Adrenal gland (tissue), 5 donors: ENCODE measurements at regions not wholly inside any gene's neighbourhood (a gene's known extent, or its start where the extent isn't known, plus 50 kb on each side); places are given as distances from the start of the nearest gene placed in this dataset.
"Not testable (repeated sequence)": the region's sequence is repeated elsewhere in the genome, so short reads cannot be mapped to it uniquely, and the experiment has no call there.

Experiments
- POLR2A ChIP-seq, 2 donors: fragments of 450-650 bp; IDR thresholded peaks; one replicate each; pipeline ENCODE4 v1.6.1; 2017; ENCODE audit warnings: antibody characterized with exemption in 2 of 2, mild to moderate bottlenecking in 2 of 2, moderate library complexity in 1 of 2
- TF ChIP-seq, protein P1 (sequence below), 6 experiments: fragments of 450-650 bp in 4 of 6; fragments of 200-600 bp in 2 of 6; sonication (generic) in 1 of 6; IDR thresholded peaks; 1 replicate in 5 of 6; 2 replicates in 1 of 6; pipeline versions ENCODE4 v1.5.1 to v1.8.0; 2016 to 2021; ENCODE audit warnings: antibody characterized with exemption in 6 of 6, mild to moderate bottlenecking in 2 of 6, moderate library complexity in 1 of 6
- donor health status: DM: no; HTN: no; CAD: no.

DNA sequence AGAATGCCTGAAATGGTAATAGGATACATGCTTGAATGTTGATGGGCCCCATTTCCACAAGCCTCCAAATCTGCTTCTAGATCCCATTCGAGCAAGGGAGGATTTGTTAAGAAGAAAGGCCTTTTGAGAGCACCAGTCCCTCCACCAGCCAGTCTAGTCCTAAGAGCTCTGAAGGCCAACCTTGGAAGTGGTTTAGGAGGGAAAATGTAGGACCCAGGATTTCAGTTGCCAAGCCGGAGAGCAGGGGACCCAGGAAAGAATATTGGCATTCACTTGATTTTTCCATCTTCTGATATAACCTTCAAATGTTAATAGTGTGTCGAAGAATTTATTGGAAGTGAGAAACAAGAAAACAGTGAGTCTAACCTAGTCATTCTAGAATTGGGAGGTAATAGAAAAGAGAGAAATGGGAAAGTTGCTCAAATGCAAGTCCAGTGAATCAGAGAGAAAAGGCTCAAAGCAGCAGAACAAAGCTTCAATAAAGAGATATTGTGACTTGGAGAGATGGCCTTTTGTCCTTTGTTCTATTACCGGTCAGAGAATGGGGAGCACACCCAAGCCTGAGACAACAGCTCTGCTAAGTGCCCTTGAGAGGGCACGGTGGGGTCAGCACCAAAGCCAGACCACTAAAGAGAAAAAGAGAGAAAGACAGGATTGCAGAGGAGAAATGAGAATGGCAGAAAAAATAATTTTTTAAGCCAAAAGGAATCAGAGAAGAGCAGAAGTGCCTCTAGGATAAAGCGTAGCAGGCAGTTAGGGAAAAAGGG is 130.0 kb downstream of the SPDYE17 start:
- TF ChIP-seq, protein P1, sequence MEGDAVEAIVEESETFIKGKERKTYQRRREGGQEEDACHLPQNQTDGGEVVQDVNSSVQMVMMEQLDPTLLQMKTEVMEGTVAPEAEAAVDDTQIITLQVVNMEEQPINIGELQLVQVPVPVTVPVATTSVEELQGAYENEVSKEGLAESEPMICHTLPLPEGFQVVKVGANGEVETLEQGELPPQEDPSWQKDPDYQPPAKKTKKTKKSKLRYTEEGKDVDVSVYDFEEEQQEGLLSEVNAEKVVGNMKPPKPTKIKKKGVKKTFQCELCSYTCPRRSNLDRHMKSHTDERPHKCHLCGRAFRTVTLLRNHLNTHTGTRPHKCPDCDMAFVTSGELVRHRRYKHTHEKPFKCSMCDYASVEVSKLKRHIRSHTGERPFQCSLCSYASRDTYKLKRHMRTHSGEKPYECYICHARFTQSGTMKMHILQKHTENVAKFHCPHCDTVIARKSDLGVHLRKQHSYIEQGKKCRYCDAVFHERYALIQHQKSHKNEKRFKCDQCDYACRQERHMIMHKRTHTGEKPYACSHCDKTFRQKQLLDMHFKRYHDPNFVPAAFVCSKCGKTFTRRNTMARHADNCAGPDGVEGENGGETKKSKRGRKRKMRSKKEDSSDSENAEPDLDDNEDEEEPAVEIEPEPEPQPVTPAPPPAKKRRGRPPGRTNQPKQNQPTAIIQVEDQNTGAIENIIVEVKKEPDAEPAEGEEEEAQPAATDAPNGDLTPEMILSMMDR (IDR thresholded peaks at IDR 0.05), result not testable (repeated sequence)
- not testable (repeated sequence) for TF ChIP-seq POLR2A (IDR thresholded peaks at IDR 0.05)
